BJ (cell line): ENCODE measurements at regions not wholly inside any gene's neighbourhood (a gene's known extent, or its start where the extent isn't known, plus 50 kb on each side); places are given as distances from the start of the nearest gene placed in this dataset.

Experiments
- CTCF ChIA-PET: fragments of 350-600 bp; formaldehyde crosslinking; extraction: SDS; loops from one replicate; lab custom pipeline; 2021; ENCODE audit warnings: antibody characterized with exemption, inconsistent platforms; lab: Yijun Ruan, JAX
- POLR2A ChIA-PET: fragments of 300-600 bp; sonication (Branson Sonifier 250); formaldehyde crosslinking; extraction: SDS; loops from one replicate; lab custom pipeline; 2021; ENCODE audit warnings: antibody characterized with exemption; lab: Charles Lee
- DNase-seq: peaks from one replicate; pipeline ENCODE4 v3.0.0-alpha.2; 2011; ENCODE audit warnings: low read depth
- H3K27me3 ChIP-seq: 2 replicates; pipeline ENCODE4 v1.6.0; 2011; ENCODE audit warnings: low read length; ENCODE audit not compliant: control insufficient read depth, insufficient read depth
- H3K36me3 ChIP-seq: 2 replicates; pipeline ENCODE4 v1.5.1; 2011; ENCODE audit warnings: low read length; ENCODE audit not compliant: control insufficient read depth, insufficient read depth
- H3K4me3 ChIP-seq: 2 replicates; pipeline ENCODE4 v1.5.1; 2011; ENCODE audit warnings: low read depth, mild to moderate bottlenecking, control low read depth, low read length
- TF ChIP-seq, protein P1 (sequence below): IDR thresholded peaks from 2 replicates; pipeline ENCODE4 v1.5.1; 2011; ENCODE audit warnings: low read depth, mild to moderate bottlenecking, control low read depth, inconsistent platforms, low read length, moderate library complexity; ENCODE audit not compliant: insufficient read depth

DNA sequence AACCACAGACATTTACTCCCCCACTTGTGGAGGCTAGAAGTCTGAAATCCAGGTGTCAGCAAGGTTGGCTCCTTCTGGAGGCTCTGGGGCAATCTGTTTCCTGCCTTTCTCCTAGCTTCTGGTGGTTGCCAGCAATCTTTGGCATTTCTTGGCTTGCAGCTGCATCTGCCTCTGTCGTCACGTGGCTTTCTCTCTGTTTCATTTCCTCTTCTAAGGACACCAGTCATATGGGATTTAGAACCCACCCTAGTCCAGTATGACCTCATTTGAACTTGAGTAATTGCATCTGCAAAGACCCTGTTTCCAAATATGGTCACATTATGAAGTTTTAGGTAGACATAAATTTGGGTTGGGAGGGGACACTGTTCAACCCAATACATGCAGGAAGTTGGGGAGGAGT is 56.2 kb upstream of the EPB41L1 start:
- Histone ChIP-seq H3K27me3 (peaks cover 2% of the 10 kb centered on the region), H3K36me3 (no peaks in the 10 kb centered on the region), H3K4me3 (no peak overlapping the region)
- no peak for DNase-seq
- POLR2A ChIA-PET: no interaction called here
- CTCF ChIA-PET: interaction anchor here (1.4 to 2.4 kb wide), 4 partner anchors 12 to 105 kb away, joined by 3 to 8 read pairs (median 6); no protein-coding TSS in a partner anchor
- TF ChIP-seq, protein P1, sequence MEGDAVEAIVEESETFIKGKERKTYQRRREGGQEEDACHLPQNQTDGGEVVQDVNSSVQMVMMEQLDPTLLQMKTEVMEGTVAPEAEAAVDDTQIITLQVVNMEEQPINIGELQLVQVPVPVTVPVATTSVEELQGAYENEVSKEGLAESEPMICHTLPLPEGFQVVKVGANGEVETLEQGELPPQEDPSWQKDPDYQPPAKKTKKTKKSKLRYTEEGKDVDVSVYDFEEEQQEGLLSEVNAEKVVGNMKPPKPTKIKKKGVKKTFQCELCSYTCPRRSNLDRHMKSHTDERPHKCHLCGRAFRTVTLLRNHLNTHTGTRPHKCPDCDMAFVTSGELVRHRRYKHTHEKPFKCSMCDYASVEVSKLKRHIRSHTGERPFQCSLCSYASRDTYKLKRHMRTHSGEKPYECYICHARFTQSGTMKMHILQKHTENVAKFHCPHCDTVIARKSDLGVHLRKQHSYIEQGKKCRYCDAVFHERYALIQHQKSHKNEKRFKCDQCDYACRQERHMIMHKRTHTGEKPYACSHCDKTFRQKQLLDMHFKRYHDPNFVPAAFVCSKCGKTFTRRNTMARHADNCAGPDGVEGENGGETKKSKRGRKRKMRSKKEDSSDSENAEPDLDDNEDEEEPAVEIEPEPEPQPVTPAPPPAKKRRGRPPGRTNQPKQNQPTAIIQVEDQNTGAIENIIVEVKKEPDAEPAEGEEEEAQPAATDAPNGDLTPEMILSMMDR: no peak

- Histone ChIP-seq H3K27me3 (peaks cover 2% of the 10 kb centered on the region), H3K36me3 (no peaks in the 10 kb centered on the region), H3K4me3 (no peak overlapping the region)
- CTCF ChIA-PET: interaction anchor here (1.5 to 1.9 kb wide), 2 partner anchors 12 to 104 kb away, joined by 5 to 6 read pairs; no protein-coding TSS in a partner anchor
- DNase-seq: no peak
- POLR2A ChIA-PET: no interaction called here
- TF ChIP-seq, protein P1: no peak
Observed at GRCh38 chr20:36099106-36099505, 55.4 kb upstream of the EPB41L1 start.

- Histone ChIP-seq H3K36me3 (no peaks in the 10 kb centered on the region), H3K27me3 (no peaks in the 10 kb centered on the region; the same call in 1 of the 2 replicates), H3K4me3 (no peak overlapping the region)
- POLR2A ChIA-PET: no interaction called here
- TF ChIP-seq, protein P1: no peak
- CTCF ChIA-PET: interaction anchor here (0.6 to 1.7 kb wide), 2 partner anchors 9 to 159 kb away, joined by 4 to 5 read pairs; no protein-coding TSS in a partner anchor
- no peak for DNase-seq
Observed at GRCh38 chr20:36101192-36101591, 53.3 kb upstream of the EPB41L1 start.

DNA sequence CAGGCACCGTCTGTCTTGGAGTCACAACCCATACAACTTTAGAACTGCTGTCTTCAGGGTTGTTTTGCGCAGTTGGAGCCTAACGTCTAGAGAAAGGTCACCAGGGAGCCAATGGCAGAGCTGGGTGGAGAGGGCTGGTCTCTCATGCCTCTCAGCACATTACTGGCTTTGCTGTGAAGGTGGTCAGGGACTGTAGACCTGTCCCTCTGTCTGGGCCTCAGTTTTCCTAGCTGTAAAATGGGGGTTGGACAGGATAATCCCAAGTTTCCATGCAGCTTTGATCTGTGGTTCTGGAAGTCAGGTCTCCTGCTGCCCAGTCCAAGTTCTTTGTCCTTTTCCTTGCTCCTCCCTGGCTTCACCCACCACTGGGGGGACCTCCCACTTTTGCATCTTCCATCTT is 52.2 kb upstream of the EPB41L1 start:
- ChIA-PET POLR2A (no interaction called here), CTCF (interaction anchor here (1.1 kb wide), 1 partner anchor 36 kb away, joined by 3 read pairs; no protein-coding TSS in a partner anchor)
- Histone ChIP-seq H3K4me3 (no peak overlapping the region), H3K27me3 (no peaks in the 10 kb centered on the region; the same call in 1 of the 2 replicates), H3K36me3 (no peaks in the 10 kb centered on the region)
- no peak for DNase-seq
- TF ChIP-seq, protein P1: no peak

DNA sequence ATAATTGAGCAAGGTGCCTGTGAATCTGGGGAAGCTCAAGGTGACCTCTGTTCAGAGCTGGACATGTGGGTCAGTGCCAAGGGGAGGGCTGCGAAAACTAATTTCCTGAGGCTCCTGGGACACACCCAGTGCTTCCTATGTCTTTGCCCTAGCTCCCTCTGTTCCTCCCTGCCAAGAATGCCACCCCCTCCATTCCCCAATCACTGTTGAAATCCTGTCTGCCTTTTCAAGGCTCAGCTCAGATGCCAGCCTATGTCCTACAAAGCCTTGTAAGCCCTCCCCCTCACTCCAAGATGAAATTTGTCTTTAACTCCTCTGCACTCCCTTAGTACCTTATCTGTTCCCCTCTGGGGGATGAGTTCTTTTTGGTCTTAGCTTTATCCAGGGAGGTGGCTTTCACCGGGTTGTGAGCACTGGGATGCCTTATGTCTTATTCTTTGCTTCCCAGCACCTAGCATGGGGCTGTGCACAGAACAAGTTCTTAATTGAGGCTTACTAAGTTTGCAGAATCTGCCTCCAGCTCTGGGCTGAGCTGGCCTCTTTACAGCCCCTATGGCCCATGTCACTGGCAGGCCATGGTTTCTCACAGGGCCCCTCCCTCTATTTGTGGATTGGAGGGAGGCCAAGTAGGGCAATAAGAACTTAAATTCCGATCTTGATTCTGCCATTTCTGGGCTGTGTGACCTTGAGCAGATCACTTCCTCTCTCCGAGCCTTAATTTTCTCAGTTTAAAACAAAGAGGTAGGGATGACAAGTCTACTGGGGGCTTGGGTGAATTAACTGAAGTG is 51.5 kb upstream of the EPB41L1 start:
- no peak for DNase-seq
- ChIA-PET CTCF (interaction anchor here (1.1 to 1.2 kb wide), 2 partner anchors 25 to 35 kb away, joined by 3 read pairs; no protein-coding TSS in a partner anchor), POLR2A (no interaction called here)
- H3K4me3 ChIP-seq: no peak overlapping the region
- TF ChIP-seq, protein P1: no peak
- no peaks in the 10 kb centered on the region; the same call in 1 of the 2 replicates for H3K27me3 ChIP-seq
- no peaks in the 10 kb centered on the region for H3K36me3 ChIP-seq
